Neutrophil (primary cell): ENCODE measurements at regions not wholly inside any gene's neighbourhood (a gene's known extent, or its start where the extent isn't known, plus 50 kb on each side); places are given as distances from the start of the nearest gene placed in this dataset.

Experiments
- H3K27ac ChIP-seq: fragments of 200-600 bp; sonication (generic); 2 replicates; pipeline ENCODE4 v1.5.1; 2016; ENCODE audit warnings: mild to moderate bottlenecking, moderate library complexity
- H3K27me3 ChIP-seq: fragments of 200-600 bp; sonication (generic); 2 replicates; pipeline ENCODE4 v1.6.0; 2016; ENCODE audit warnings: mild to moderate bottlenecking
- H3K36me3 ChIP-seq: fragments of 200-600 bp; sonication (generic); 2 replicates; pipeline ENCODE4 v1.5.1; 2017
- H3K4me1 ChIP-seq, 2 experiments: fragments of 200-600 bp in 1 of 2; sonication (generic) in 1 of 2; 1 replicate in 1 of 2; 2 replicates in 1 of 2; pipeline versions ENCODE4 v1.5.1 to v1.6.1; 2013 to 2016; ENCODE audit warnings: low read depth in 1 of 2, low read length in 1 of 2, mild to moderate bottlenecking in 1 of 2, moderate library complexity in 1 of 2; ENCODE audit not compliant: control insufficient read depth in 1 of 2, insufficient read depth in 1 of 2
- H3K4me3 ChIP-seq, 2 experiments: fragments of 200-600 bp in 1 of 2; sonication (generic) in 1 of 2; 1 replicate in 1 of 2; 2 replicates in 1 of 2; pipeline ENCODE4 v1.5.1; 2013 to 2016; ENCODE audit warnings: low read depth in 1 of 2, low read length in 1 of 2, mild to moderate bottlenecking in 1 of 2, moderate library complexity in 1 of 2
- H3K9me3 ChIP-seq: fragments of 200-600 bp; sonication (generic); 2 replicates; pipeline ENCODE4 v1.5.1; 2016
- TF ChIP-seq, protein P1 (sequence below): fragments of 200-600 bp; sonication (generic); IDR thresholded peaks from 2 replicates; pipeline ENCODE4 v1.5.1; 2016; ENCODE audit warnings: antibody characterized with exemption

DNA sequence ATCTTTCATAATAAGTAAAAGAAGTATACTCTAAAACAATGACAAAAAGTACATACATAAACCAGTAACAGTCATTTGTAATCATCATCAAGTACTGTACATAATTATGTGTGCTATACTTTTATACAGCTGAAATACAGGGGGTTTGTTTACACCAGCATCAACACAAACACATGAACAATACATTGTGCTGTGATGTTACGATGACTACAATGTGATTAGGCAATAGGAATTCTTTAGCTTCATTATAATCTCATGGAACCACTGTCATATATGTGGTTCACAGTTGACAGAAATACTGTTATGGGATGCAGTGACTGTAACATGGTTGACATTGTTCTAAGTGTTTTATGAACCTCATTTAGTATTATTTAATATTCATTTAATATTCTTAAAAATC is 914.4 kb upstream of the TENM4 start:
- Histone ChIP-seq H3K27ac (no peak overlapping the region), H3K4me3 (no peak overlapping the region), H3K36me3 (no peaks in the 10 kb centered on the region), H3K9me3 (no peaks in the 10 kb centered on the region), H3K4me1 (no peaks in the 10 kb centered on the region), H3K27me3 (no peaks in the 10 kb centered on the region)
- TF ChIP-seq, protein P1, sequence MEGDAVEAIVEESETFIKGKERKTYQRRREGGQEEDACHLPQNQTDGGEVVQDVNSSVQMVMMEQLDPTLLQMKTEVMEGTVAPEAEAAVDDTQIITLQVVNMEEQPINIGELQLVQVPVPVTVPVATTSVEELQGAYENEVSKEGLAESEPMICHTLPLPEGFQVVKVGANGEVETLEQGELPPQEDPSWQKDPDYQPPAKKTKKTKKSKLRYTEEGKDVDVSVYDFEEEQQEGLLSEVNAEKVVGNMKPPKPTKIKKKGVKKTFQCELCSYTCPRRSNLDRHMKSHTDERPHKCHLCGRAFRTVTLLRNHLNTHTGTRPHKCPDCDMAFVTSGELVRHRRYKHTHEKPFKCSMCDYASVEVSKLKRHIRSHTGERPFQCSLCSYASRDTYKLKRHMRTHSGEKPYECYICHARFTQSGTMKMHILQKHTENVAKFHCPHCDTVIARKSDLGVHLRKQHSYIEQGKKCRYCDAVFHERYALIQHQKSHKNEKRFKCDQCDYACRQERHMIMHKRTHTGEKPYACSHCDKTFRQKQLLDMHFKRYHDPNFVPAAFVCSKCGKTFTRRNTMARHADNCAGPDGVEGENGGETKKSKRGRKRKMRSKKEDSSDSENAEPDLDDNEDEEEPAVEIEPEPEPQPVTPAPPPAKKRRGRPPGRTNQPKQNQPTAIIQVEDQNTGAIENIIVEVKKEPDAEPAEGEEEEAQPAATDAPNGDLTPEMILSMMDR, result no peak

GRCh38 chr11:80350541-80350940 is 909.7 kb upstream of the TENM4 start:
- Histone ChIP-seq H3K27ac (no peak overlapping the region), H3K9me3 (no peaks in the 10 kb centered on the region), H3K36me3 (no peaks in the 10 kb centered on the region), H3K4me3 (no peak overlapping the region), H3K27me3 (no peaks in the 10 kb centered on the region), H3K4me1 (no peaks in the 10 kb centered on the region)
- TF ChIP-seq, protein P1, result no peak

DNA sequence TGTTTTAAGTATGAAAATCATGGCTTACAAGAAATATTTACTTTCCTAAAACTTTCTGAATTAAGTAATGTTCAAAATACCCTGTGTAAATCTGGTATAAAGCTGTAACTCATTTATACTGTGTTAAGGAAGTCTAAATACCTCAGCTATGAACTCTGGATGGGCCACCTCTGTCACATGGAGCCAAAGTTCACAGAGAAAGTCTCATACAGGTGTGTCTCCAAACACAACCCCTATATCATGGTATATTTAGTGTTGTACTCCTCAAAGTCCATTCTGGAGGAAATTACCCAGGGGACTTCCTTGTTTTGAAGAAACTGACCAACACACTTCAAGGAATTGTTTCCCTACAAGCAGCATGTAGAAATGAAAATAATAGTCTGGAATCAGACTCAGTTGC is 909.2 kb upstream of the TENM4 start:
- Histone ChIP-seq H3K36me3 (no peaks in the 10 kb centered on the region), H3K4me3 (no peak overlapping the region), H3K4me1 (no peaks in the 10 kb centered on the region), H3K9me3 (no peaks in the 10 kb centered on the region), H3K27ac (no peak overlapping the region), H3K27me3 (no peaks in the 10 kb centered on the region)
- TF ChIP-seq, protein P1, result no peak

- Histone ChIP-seq H3K27ac (no peak overlapping the region), H3K4me1 (no peaks in the 10 kb centered on the region), H3K36me3 (no peaks in the 10 kb centered on the region), H3K27me3 (no peaks in the 10 kb centered on the region), H3K4me3 (no peak overlapping the region), H3K9me3 (no peaks in the 10 kb centered on the region)
- TF ChIP-seq, protein P1, result no peak
Measured at GRCh38 chr11:80346353-80347059, 905.7 kb upstream of the TENM4 start.

DNA sequence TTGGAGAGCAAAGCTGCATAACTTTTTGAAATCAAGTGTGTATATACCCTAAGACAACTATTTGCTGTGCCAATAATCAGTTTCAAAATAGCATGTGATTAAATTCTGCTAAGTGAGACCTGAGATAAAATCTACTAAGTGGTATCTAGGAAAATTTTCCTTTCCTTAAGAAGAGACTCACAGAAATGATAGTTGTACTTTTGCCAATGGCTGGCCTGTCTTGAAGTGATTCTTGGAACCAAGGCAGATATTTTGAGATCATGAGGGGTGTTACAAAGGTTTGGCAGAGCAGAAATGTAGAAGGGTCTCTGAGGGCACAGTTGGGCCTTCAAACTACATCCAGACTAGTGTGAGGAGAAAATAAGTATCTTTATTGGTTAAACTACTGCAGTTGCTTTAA is 902.6 kb upstream of the TENM4 start:
- H3K9me3 ChIP-seq, result no peaks in the 10 kb centered on the region
- TF ChIP-seq, protein P1, result no peak
- no peaks in the 10 kb centered on the region for H3K4me1 ChIP-seq
- no peaks in the 10 kb centered on the region for H3K36me3 ChIP-seq
- H3K27me3 ChIP-seq, result no peaks in the 10 kb centered on the region
- H3K4me3 ChIP-seq, result no peak overlapping the region
- H3K27ac ChIP-seq, result no peak overlapping the region
